ENCODE measurements at regions not wholly inside any gene's neighbourhood (a gene's known extent, or its start where the extent isn't known, plus 50 kb on each side); places are given as distances from the start of the nearest gene placed in this dataset.

GRCh38 chr1:103859721-103860120 is 110.0 kb downstream of the AMY1C start:
- TF ChIP-seq CTCF (IDR thresholded peaks at IDR 0.05; ENCODE audit: insufficient read depth, low read length) (no peak), POLR2AphosphoS5 (IDR thresholded peaks at IDR 0.05; ENCODE audit: low read depth) (no peak), REST (IDR thresholded peaks at IDR 0.05; ENCODE audit: insufficient replicate concordance, low read depth) (no peak), GABPA (IDR thresholded peaks at IDR 0.05; ENCODE audit: low read depth) (no peak), SPI1 (IDR thresholded peaks at IDR 0.05; ENCODE audit: borderline replicate concordance, low read depth) (no peak)
